T47D (cell line): ENCODE measurements at regions not wholly inside any gene's neighbourhood (a gene's known extent, or its start where the extent isn't known, plus 50 kb on each side); places are given as distances from the start of the nearest gene placed in this dataset.

ENCODE experiments used
- DNase-seq, 2 experiments: peaks; one replicate each; pipeline versions ENCODE4 v3.0.0 to v3.0.0-alpha.2; 2011 to 2012; ENCODE audit warnings: low read depth in 1 of 2, low spot score in 1 of 2
- JUND ChIP-seq: IDR thresholded peaks from 2 replicates; pipeline ENCODE4 v1.6.1; 2012; ENCODE audit warnings: low read depth
- in situ Hi-C: cut with HindIII; loops from 2 replicates; pipeline ENCODE4 v1.10.0; 2016; ENCODE audit warnings: low sequenced_read_pairs, low pct_unique_long_range_greater_than_20kb

DNA sequence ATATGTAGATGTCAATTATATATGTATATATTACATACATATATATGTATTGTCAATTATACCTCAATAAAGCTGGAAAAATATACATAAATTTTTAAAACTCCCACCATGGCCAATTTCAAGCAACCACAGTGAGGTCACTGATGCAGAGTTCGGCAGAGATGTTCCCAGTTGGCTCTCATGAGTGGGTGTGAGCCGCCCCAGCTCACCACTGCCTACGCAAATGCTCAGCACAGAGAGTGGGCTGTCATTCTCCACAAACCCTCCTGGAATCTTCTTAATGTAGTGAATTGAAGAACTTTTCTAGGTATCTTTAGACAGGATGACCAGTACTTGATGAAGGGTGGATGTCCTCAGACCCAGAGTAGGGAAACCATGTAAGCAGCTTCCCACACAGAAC is 96.6 kb upstream of the TMEM45B start:
- in situ Hi-C loops, result no loop called here
- no peak for DNase-seq
- no peak for TF ChIP-seq JUND

DNA sequence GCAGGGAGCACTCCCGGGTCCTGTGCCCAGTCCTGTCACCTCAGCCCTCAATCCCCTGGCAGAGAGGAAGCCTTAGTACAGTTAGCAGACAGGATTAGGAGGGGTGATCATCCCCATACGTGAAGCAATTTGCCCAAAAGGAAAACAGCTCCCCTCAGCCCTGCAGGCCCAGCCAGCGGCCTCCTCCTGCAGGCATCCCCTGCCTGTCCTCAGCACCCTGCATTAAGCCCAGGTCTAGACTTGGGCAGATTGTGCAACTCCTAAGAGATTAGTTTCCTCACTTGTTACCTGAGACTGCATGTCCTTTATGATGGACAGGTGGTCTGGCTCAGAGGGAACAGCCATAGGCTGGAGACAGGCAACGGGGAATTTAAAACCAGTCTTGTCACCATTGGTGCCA is 95.5 kb upstream of the TMEM45B start:
- no peak for TF ChIP-seq JUND
- DNase-seq, result no peak
- in situ Hi-C loops, result no loop called here

DNA sequence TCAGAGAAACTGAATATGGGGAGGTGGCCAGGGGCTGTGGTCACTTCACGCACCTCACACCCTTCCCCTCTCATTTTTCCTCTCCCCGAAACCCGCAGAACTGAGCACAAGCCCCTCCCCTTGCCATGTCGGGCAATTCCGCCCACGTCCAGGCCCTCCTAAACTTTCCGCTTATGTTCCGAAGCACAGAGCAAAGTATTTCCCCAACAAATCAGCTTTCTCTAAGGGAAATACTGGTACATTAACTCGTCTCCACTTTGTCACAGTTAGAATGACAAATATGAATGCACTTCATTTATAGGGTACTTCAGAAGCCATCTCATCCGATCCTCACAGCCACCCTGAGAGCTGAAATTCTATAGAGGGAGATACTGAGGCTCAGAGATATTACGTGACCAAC is 94.7 kb upstream of the TMEM45B start:
- in situ Hi-C loops, result no loop called here
- DNase-seq, result no peak
- no peak for TF ChIP-seq JUND

DNA sequence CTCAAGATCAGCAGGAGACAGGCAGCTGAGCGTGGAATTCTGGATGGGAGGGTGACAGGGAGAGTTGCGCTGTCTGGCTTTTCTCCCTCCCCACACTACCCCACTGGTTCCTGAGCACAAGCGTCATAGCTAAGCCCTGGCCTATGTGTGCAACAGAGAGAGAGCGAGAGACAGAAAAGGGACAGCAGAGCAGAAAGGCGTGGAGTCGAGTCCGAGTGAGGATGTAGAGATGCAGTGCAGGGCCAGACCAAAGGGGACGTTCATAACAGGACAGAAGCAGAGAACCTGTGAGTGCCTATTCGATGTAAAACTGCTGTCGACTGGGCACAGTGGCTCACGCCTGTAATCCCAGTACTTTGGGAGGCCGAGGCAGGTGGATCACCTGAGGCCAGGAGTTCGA is 94.0 kb upstream of the TMEM45B start:
- DNase-seq, result no peak
- in situ Hi-C loops, result no loop called here
- TF ChIP-seq JUND, result no peak

DNA sequence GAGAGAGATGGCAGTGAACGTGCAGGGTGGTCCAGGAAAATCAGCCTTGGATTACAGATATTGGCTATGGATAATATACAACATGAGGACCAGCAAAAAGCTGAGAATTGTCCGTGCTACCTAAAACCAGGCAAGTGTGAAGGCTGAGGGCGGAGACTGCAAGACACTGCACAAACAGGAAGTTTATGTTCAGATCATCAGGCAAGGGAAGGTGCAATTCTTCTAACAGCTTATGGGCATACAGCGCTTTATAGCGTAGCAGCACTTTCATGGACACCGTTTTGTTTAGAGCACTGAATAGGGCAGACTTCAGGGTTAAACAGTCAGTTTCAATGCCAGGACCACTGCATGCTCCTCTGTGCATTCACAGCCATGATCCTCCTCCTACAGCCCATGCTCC is 93.1 kb upstream of the TMEM45B start:
- in situ Hi-C loops, result no loop called here
- DNase-seq, result no peak
- no peak for TF ChIP-seq JUND

DNA sequence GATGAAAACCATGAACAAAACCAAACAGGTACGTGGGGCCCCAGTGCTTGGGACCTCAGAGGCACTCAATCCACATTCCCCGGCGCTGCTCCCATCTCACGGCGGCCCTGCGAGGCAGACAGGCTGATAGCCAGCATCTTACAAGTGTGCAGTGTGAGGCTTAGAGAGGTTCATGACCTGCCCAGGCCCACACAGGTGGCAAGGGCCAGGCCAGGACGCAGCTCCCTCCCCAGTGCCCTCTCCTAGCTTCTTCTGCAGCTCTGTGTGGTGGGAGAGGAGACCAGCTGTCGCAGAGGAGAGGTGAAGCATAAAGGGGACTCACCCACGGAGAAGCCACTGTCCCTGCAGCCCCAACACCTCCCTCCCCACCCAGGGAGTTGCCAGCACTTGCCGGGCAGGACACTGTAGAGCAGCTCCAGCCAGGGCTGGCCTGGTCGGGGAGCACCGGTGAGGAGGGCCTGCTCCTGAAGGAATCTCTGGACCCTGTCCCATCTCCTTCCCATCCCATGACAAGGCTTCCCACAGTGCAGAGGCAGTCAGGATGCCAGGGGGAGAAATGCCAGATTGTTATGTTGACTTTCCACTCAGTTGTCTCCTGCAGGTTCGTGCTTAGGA is 92.4 kb upstream of the TMEM45B start:
- DNase-seq, result no peak
- in situ Hi-C loops, result no loop called here
- TF ChIP-seq JUND, result no peak

DNA sequence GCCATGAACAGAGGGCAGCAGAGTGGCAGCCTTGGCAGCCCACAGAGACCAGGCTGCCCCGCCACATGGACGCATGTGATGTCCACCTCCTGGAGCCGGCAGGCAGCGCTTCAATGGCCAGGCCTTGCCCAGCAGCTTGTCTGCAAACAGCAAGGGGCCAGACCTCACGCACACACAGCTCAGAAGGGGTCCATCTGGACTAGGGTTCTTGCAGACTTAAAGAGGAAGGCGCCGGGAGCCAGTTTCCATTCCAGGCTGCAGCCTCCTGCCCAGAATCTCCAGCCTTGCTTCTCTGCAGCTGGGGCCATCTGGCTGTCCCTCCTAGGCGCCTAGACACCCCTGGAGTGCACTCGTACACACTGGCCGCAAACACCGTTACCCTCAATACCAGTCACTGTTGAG is 91.9 kb upstream of the TMEM45B start:
- TF ChIP-seq JUND, result no peak
- DNase-seq, result no peak
- in situ Hi-C loops, result no loop called here

DNA sequence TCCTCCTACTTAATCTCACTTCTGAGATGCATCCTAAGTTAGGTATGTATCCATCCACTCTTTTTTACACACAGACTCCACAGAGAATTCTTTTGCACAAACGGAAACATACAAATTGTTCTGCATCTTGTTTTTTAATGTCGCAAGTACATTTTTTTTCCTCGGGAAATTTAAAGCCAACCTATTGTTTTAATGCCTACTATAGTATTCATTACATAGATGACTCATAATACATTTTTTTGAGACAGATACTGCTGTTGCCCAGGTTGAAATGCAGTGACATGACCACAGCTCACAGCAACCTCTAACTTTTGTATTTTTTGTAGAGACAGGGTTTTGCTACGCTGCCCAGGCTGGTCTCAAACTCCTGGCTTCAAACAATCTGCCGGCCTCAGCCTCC is 90.8 kb upstream of the TMEM45B start:
- in situ Hi-C loops, result no loop called here
- DNase-seq, result no peak
- TF ChIP-seq JUND, result no peak

DNA sequence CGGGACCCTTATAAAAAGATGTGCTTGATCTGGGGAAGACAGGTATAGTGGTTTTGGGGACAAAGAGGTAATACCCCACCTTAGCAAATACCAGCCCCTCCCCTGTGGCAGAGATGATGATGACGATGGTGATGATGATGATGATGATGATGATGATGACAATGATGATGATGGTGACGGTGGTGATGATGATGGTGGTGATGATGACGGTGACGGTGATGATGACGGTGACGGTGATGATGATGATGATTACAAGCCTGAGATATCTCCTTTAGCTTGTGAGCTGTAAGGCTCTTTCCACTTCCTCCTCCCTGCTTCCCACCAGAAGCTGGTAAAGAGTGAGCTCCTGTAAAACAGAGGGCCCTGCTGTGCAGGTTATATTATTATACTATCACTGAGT is 89.5 kb upstream of the TMEM45B start:
- no peak for DNase-seq
- in situ Hi-C loops, result no loop called here
- no peak for TF ChIP-seq JUND

DNA sequence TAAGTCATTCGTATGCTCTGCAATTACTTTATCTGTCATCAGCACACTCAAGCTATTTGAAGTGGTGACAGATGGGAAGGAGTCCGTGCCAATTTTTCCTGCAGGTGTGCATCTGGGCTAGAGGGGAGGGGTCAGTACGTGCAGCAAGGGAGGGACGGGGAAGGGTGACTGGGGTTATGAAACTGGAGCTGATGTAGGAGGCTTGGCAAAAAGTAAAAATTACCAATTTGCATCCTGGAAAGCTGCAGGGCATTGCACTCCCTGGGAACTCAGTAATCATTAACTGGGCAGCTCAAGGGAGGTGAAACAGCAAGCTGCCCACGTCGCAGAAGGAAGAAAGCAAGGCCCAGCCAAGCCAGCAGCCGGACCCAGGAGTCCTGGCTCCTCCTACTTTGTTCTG is 87.1 kb upstream of the TMEM45B start:
- in situ Hi-C loops, result no loop called here
- no peak for TF ChIP-seq JUND
- DNase-seq, result peak in 1 of 2 experiments; percentile 51

DNA sequence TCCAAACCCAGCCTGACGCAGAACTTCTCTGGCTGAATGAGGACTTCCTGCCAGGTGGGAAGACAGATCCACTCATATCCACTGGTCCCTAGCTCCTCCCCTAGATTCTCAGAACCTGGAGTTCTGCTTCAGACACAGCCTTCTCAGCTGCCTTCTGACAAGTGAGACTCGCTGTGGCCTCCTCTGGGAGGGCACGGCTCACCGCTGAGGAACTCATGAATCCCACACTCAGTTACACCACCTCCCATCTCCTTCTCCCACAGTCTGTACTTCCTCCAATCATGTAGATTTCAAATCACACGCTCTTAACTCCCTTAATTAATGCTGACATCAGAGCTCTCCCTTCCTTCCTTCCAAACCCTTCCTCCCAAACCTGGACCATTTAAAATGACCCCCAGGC is 86.4 kb upstream of the TMEM45B start:
- no peak for TF ChIP-seq JUND
- no peak for DNase-seq
- in situ Hi-C loops, result no loop called here

DNA sequence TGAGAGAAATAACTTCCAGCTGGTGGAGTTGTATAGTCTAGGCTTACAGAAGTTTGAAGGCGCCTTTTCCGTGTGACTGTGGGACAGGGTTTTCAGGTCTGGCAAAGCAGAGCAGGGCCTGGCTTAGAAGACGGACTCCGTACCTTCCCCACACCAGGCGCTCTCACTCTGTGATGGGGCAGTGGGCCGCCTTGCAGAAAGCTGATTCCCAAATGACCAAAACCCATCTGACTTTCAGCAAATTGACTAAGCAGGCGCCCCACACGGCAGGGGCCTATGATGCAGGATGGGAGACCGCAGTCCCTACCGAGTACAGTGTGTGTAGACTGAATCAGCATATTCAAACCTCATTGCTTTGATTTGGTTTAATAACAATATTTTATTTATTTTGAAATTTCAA is 85.8 kb upstream of the TMEM45B start:
- in situ Hi-C loops, result no loop called here

DNA sequence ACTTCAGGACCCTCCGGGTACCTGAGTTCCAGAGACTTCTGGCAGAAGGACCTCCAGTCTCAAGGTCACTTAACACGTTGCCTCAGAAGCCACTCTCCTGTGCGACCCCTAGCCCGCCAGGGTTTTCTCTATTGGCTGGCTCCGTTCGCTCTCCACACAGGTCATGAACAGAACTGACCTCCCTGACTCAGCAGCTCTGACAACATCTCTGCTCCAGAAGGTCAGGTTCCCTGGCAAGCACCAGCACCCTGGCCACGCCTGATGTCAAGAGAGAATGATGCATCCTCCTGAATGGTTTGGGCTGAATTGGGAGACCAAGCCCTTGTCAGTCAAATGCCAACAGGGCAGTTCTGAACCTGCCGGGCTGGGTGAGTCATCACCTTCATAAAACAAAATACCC is 84.3 kb upstream of the TMEM45B start:
- no peak for DNase-seq
- TF ChIP-seq JUND, result no peak
- in situ Hi-C loops, result no loop called here

More for the DNA sequence above, 85.8 kb upstream of the TMEM45B start:
- no peak for DNase-seq
- TF ChIP-seq JUND, result no peak

DNA sequence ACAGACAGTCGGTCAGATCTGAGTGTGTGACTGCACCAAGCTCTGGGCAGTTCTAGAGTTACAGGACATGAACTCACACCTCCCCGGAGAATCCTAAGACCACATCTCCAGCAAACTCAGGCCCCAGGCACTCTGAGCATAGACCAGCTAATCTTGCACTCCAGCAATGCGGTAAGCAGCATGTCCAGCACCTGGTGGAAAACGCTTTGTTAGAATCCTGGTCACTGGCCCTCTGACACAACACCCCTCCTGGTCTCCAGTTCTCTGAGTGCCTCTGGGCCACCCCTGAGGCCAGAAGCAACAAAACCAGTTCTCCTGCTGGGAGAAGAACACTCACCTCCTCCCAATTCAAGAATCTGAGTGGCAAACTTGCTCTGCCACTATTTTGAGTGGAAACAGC is 82.7 kb upstream of the TMEM45B start:
- no peak for TF ChIP-seq JUND
- in situ Hi-C loops, result no loop called here
- DNase-seq, result peak in 1 of 2 experiments; percentile 53

DNA sequence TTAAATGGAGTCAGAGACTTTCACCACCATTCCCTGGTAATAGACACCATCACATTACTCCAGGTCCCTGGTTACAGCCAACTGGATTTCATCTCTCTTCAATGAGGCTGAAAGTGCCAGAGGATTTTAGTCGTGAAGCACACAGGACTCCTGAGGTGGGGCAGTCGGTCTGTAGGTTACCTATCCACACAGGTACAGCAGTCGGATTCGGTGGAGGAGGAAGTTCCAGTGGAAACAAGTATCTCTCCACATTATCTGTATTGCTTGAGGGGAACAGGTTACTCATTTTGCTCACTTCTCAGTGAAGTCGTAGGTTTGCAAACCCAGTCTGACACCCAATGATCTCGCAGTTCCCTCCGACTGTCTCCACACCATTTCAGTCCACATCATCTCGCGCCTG is 82.3 kb upstream of the TMEM45B start:
- in situ Hi-C loops, result no loop called here
- no peak for DNase-seq

More for the DNA sequence above, 82.3 kb upstream of the TMEM45B start:
- TF ChIP-seq JUND, result no peak
